ENCODE measurements at regions not wholly inside any gene's neighbourhood (a gene's known extent, or its start where the extent isn't known, plus 50 kb on each side); places are given as distances from the start of the nearest gene placed in this dataset.

GRCh38 chr7:85412912-85413311, 226.1 kb upstream of the SEMA3D start:
- no peak for ATAC-seq
- no peaks in the 10 kb centered on the region for H3K27me3 ChIP-seq
- no peak for TF ChIP-seq CTCF (IDR thresholded peaks at IDR 0.05)
- intact Hi-C loops (cut with DNase I) = no loop called here
- no peaks in the 10 kb centered on the region for H3K36me3 ChIP-seq
- H3K4me3 ChIP-seq = no peak overlapping the region
- H3K9me3 ChIP-seq = no peaks in the 10 kb centered on the region
- no peak for DNase-seq
- H3K4me1 ChIP-seq = no peaks in the 10 kb centered on the region
- no peak overlapping the region for H3K27ac ChIP-seq

- intact Hi-C loops (cut with DNase I) = no loop called here
- H3K36me3 ChIP-seq = no peaks in the 10 kb centered on the region
- no peaks in the 10 kb centered on the region for H3K4me1 ChIP-seq
- no peak overlapping the region for H3K27ac ChIP-seq
- ATAC-seq (no peak), DNase-seq (no peak)
- no peaks in the 10 kb centered on the region for H3K27me3 ChIP-seq
- no peaks in the 10 kb centered on the region for H3K9me3 ChIP-seq
- no peak for TF ChIP-seq CTCF (IDR thresholded peaks at IDR 0.05)
- H3K4me3 ChIP-seq = no peak overlapping the region
These were observed 220.5 kb upstream of the SEMA3D start for GRCh38 chr7:85407391-85407790.

GRCh38 chr7:85405016-85405902, 218.4 kb upstream of the SEMA3D start:
- Histone ChIP-seq H3K4me1 (no peaks in the 10 kb centered on the region), H3K27ac (no peak overlapping the region), H3K4me3 (no peak overlapping the region), H3K27me3 (no peaks in the 10 kb centered on the region), H3K9me3 (no peaks in the 10 kb centered on the region), H3K36me3 (no peaks in the 10 kb centered on the region)
- no peak for ATAC-seq
- intact Hi-C loops (cut with DNase I) = no loop called here
- TF ChIP-seq CTCF (IDR thresholded peaks at IDR 0.05) = no peak
- no peak for DNase-seq

- Histone ChIP-seq H3K9me3 (no peaks in the 10 kb centered on the region), H3K27ac (no peak overlapping the region), H3K36me3 (no peaks in the 10 kb centered on the region), H3K4me3 (no peak overlapping the region), H3K4me1 (no peaks in the 10 kb centered on the region), H3K27me3 (no peaks in the 10 kb centered on the region)
- DNase-seq (no peak), ATAC-seq (no peak)
- intact Hi-C loops (cut with DNase I) = no loop called here
- TF ChIP-seq CTCF (IDR thresholded peaks at IDR 0.05) = no peak
These were observed 209.8 kb upstream of the SEMA3D start for GRCh38 chr7:85396676-85397075.

- DNase-seq (no peak), ATAC-seq (no peak)
- Histone ChIP-seq H3K27me3 (no peaks in the 10 kb centered on the region), H3K36me3 (no peaks in the 10 kb centered on the region), H3K27ac (no peak overlapping the region), H3K9me3 (no peaks in the 10 kb centered on the region), H3K4me1 (no peaks in the 10 kb centered on the region), H3K4me3 (no peak overlapping the region)
- intact Hi-C loops (cut with DNase I) = no loop called here
- no peak for TF ChIP-seq CTCF (IDR thresholded peaks at IDR 0.05)
These were observed 205.9 kb upstream of the SEMA3D start for GRCh38 chr7:85392789-85393188.

Data from upper lobe of right lung (tissue), 1 donor.